ENCODE measurements at regions not wholly inside any gene's neighbourhood (a gene's known extent, or its start where the extent isn't known, plus 50 kb on each side); places are given as distances from the start of the nearest gene placed in this dataset.

DNA sequence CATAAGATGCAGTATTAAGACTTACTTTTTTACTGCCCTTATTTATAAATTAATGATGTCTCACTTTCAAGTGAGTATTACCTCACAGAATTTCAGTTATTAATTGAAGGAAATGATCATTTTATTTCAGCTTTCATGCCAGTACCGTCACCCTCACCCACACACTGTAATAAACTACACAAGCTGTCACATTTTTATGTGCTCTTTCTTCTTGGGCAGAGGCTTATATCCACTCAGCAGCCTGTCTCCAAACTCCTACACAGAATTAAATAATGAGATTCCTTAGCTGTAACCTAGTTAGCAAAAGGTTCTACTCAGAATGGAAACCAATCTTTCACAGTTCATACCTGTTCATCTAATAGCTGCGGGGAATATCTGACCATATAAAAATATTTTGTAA is 1915.8 kb upstream of the CDH6 start:
- Histone ChIP-seq H3K27ac (ENCODE audit: low read length) (no peak overlapping the region), H3K4me3 (ENCODE audit: low read length) (no peak overlapping the region), H3K27me3 (ENCODE audit: low read depth, low read length) (no peaks in the 10 kb centered on the region), H3K9ac (ENCODE audit: low read length) (no peak overlapping the region), H2AFZ (ENCODE audit: low read depth, low read length) (no peak overlapping the region), H3K4me1 (ENCODE audit: low read length) (no peaks in the 10 kb centered on the region), H3K4me2 (ENCODE audit: low read length) (no peak overlapping the region), H3K36me3 (replicated peaks; ENCODE audit: low read depth, low read length) (no peaks in the 10 kb centered on the region), H3K79me2 (ENCODE audit: low read length) (no peaks in the 10 kb centered on the region), H3K9me3 (ENCODE audit: insufficient read depth, low read length) (no peaks in the 10 kb centered on the region), H4K20me1 (ENCODE audit: insufficient read depth, low read length) (no peaks in the 10 kb centered on the region)
- TF ChIP-seq, protein P1, sequence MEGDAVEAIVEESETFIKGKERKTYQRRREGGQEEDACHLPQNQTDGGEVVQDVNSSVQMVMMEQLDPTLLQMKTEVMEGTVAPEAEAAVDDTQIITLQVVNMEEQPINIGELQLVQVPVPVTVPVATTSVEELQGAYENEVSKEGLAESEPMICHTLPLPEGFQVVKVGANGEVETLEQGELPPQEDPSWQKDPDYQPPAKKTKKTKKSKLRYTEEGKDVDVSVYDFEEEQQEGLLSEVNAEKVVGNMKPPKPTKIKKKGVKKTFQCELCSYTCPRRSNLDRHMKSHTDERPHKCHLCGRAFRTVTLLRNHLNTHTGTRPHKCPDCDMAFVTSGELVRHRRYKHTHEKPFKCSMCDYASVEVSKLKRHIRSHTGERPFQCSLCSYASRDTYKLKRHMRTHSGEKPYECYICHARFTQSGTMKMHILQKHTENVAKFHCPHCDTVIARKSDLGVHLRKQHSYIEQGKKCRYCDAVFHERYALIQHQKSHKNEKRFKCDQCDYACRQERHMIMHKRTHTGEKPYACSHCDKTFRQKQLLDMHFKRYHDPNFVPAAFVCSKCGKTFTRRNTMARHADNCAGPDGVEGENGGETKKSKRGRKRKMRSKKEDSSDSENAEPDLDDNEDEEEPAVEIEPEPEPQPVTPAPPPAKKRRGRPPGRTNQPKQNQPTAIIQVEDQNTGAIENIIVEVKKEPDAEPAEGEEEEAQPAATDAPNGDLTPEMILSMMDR (IDR thresholded peaks at IDR 0.05; ENCODE audit: low read depth, low read length): no peak
- no peak for TF ChIP-seq EZH2phosphoT487 (IDR thresholded peaks at IDR 0.05; ENCODE audit: low read depth)

DNA sequence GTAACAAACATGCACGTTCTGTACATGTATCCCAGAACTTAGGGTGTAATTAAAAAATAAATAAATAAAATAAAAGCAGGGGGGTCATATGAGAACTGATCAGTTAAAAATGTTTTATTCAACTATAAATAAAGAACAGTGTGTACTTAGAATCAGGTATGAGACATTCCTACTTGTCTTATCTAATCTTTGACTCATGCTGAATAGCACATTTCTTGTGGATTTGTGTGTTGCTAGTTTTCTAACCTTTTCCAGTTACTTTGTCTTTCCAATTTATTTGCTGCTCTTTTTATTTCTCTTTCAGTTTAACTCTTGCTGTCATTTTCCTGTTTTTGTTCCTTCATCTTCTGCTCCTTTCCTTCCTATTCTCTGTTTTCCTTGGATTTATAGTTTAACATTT is 1917.1 kb upstream of the CDH6 start:
- no peak overlapping the region for H2AFZ ChIP-seq (ENCODE audit: low read depth, low read length)

DNA sequence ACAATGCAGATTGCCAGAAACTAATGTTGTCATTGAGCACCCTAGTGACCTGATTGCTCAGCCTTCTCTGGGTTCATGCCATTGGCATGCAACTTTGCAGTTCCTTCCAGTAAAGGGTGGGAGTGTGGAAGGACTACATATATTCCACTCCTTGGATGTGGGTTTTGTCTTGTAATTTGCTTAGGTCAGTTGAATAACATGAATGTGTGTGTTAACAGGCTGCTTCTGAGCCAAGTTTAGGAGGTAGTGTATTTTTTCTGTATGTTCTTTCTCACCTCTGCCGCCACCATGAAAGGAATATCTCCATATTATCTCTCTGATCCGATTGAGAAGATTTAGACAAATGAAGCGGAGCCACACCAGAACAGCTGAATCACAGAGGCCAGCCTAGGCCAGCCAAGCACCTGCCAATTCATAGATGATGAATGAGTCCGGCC is 1929.6 kb upstream of the CDH6 start:
- H4K20me1 ChIP-seq (ENCODE audit: insufficient read depth, low read length): no peaks in the 10 kb centered on the region
- no peak overlapping the region for H3K4me2 ChIP-seq (ENCODE audit: low read length)
- no peak overlapping the region for H3K27ac ChIP-seq (ENCODE audit: low read length)
- H3K27me3 ChIP-seq (ENCODE audit: low read depth, low read length): no peaks in the 10 kb centered on the region
- no peaks in the 10 kb centered on the region for H3K9me3 ChIP-seq (ENCODE audit: insufficient read depth, low read length)
- H3K79me2 ChIP-seq (ENCODE audit: low read length): no peaks in the 10 kb centered on the region
- H3K4me3 ChIP-seq (ENCODE audit: low read length): no peak overlapping the region
- H2AFZ ChIP-seq (ENCODE audit: low read depth, low read length): no peak overlapping the region
- no peak overlapping the region for H3K9ac ChIP-seq (ENCODE audit: low read length)
- no peaks in the 10 kb centered on the region for H3K4me1 ChIP-seq (ENCODE audit: low read length)
- TF ChIP-seq EZH2phosphoT487 (IDR thresholded peaks at IDR 0.05; ENCODE audit: low read depth): no peak
- TF ChIP-seq, protein P1 (IDR thresholded peaks at IDR 0.05; ENCODE audit: low read depth, low read length): no peak
- H3K36me3 ChIP-seq (replicated peaks; ENCODE audit: low read depth, low read length): no peaks in the 10 kb centered on the region

More for the DNA sequence above, 1917.1 kb upstream of the CDH6 start:
- no peaks in the 10 kb centered on the region for H3K9me3 ChIP-seq (ENCODE audit: insufficient read depth, low read length)
- no peaks in the 10 kb centered on the region for H3K4me1 ChIP-seq (ENCODE audit: low read length)
- H3K4me3 ChIP-seq (ENCODE audit: low read length): no peak overlapping the region
- no peaks in the 10 kb centered on the region for H3K79me2 ChIP-seq (ENCODE audit: low read length)
- no peak overlapping the region for H3K27ac ChIP-seq (ENCODE audit: low read length)
- H3K9ac ChIP-seq (ENCODE audit: low read length): no peak overlapping the region
- TF ChIP-seq, protein P1 (IDR thresholded peaks at IDR 0.05; ENCODE audit: low read depth, low read length): no peak
- TF ChIP-seq EZH2phosphoT487 (IDR thresholded peaks at IDR 0.05; ENCODE audit: low read depth): no peak
- no peaks in the 10 kb centered on the region for H3K36me3 ChIP-seq (replicated peaks; ENCODE audit: low read depth, low read length)
- H3K4me2 ChIP-seq (ENCODE audit: low read length): no peak overlapping the region
- H4K20me1 ChIP-seq (ENCODE audit: insufficient read depth, low read length): no peaks in the 10 kb centered on the region
- no peaks in the 10 kb centered on the region for H3K27me3 ChIP-seq (ENCODE audit: low read depth, low read length)

DNA sequence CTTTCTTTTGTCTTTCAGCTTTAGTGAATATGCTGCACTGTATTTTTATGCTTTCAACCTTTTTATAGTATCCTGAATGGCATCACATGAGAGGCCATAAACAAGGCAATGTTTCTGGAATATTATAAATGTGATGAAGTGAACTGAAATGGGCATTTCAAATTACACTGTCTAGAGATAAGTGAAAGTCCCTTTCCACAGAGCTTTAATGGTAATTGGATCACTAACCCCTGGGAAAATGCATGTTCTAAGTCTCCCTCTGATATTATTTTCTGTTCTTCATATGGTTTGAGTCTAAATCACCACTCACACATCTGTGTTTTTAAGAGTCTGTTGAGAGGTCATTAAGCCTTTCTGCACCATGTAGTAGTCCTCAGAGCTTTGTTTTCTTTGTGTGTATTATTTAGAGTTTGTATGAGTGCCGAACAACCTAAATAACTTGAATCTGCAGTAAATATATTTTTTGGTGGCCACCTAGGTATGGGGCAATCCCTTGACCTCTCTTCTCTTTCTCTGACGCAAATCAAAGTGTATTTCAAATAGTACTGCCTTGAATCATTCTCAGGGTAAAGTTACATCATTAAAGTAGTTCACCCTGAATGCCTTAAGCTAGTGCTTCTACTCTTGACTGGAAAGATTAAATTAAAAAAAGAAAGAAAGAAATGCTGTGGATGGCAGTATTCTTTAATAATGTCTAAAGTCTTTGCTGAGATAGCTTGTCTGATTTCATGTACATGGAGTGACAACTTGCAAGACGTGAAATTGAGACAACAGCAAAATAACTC is 1931.0 kb upstream of the CDH6 start:
- TF ChIP-seq, protein P1 (IDR thresholded peaks at IDR 0.05; ENCODE audit: low read depth, low read length): no peak
- TF ChIP-seq EZH2phosphoT487 (IDR thresholded peaks at IDR 0.05; ENCODE audit: low read depth): no peak
- Histone ChIP-seq H2AFZ (ENCODE audit: low read depth, low read length) (no peak overlapping the region), H3K27ac (ENCODE audit: low read length) (no peak overlapping the region)

More for the DNA sequence above, 1931.0 kb upstream of the CDH6 start:
- Histone ChIP-seq H3K4me2 (ENCODE audit: low read length) (no peak overlapping the region), H3K4me1 (ENCODE audit: low read length) (no peaks in the 10 kb centered on the region), H3K36me3 (replicated peaks; ENCODE audit: low read depth, low read length) (no peaks in the 10 kb centered on the region), H3K79me2 (ENCODE audit: low read length) (no peaks in the 10 kb centered on the region), H4K20me1 (ENCODE audit: insufficient read depth, low read length) (no peaks in the 10 kb centered on the region), H3K27me3 (ENCODE audit: low read depth, low read length) (no peaks in the 10 kb centered on the region), H3K9ac (ENCODE audit: low read length) (no peak overlapping the region), H3K9me3 (ENCODE audit: insufficient read depth, low read length) (no peaks in the 10 kb centered on the region), H3K4me3 (ENCODE audit: low read length) (no peak overlapping the region)

Data from OCI-LY3 (cell line).